Naive thymus-derived CD4-positive, alpha-beta T cell (primary cell): ENCODE measurements at regions not wholly inside any gene's neighbourhood (a gene's known extent, or its start where the extent isn't known, plus 50 kb on each side); places are given as distances from the start of the nearest gene placed in this dataset.

Experiments used
- ATAC-seq: fragments of 150-1000 bp; cut with Tn5 transposase; 2 replicates; pipeline ENCODE4 v1.10.0; 2021; ENCODE audit warnings: mild to moderate bottlenecking, moderate library complexity
- CTCF ChIA-PET: fragments of 350-600 bp; sonication (Branson Sonifier 250); formaldehyde crosslinking; loops from one replicate; lab custom pipeline; 2021; ENCODE audit warnings: antibody characterized with exemption; lab: Charles Lee
- POLR2A ChIA-PET: fragments of 350-600 bp; sonication (Branson Sonifier 250); formaldehyde crosslinking; loops from one replicate; lab custom pipeline; 2021; ENCODE audit warnings: antibody characterized with exemption, inconsistent platforms; lab: Charles Lee
- DNase-seq, 9 donors: peaks; one replicate each; pipeline versions ENCODE4 v3.0.0 to v3.0.0-alpha.2; 2020 to 2022; ENCODE audit warnings: mixed read lengths in 1 of 9
- H3K27ac ChIP-seq: one replicate; pipeline ENCODE4 v1.7.0; 2013; ENCODE audit warnings: mild to moderate bottlenecking, low read depth, low read length, moderate library complexity
- H3K27me3 ChIP-seq, 2 donors: one replicate each; pipeline ENCODE4 v1.7.0; 2013; ENCODE audit warnings: low read length in 2 of 2, mild to moderate bottlenecking in 2 of 2, moderate library complexity in 2 of 2; ENCODE audit not compliant: control insufficient read depth in 2 of 2, insufficient read depth in 2 of 2
- H3K36me3 ChIP-seq, 3 experiments: 1 replicate in 2 of 3; 2 replicates in 1 of 3; pipeline ENCODE4 v1.7.0; 2013; ENCODE audit warnings: low read length in 3 of 3, mild to moderate bottlenecking in 3 of 3, moderate library complexity in 1 of 3; ENCODE audit not compliant: insufficient read depth in 3 of 3, control insufficient read depth in 2 of 3
- H3K4me1 ChIP-seq, 2 donors: one replicate each; pipeline ENCODE4 v1.7.0; 2013; ENCODE audit warnings: low read length in 2 of 2, mild to moderate bottlenecking in 2 of 2, moderate library complexity in 1 of 2; ENCODE audit not compliant: control insufficient read depth in 2 of 2, insufficient read depth in 2 of 2
- H3K4me3 ChIP-seq: 2 replicates; pipeline ENCODE4 v1.7.0; 2013; ENCODE audit warnings: mild to moderate bottlenecking, low read length
- H3K9me3 ChIP-seq, 3 experiments: 1 replicate in 2 of 3; 2 replicates in 1 of 3; pipeline ENCODE4 v1.7.0; 2013; ENCODE audit warnings: low read length in 3 of 3; ENCODE audit not compliant: control insufficient read depth in 2 of 3
- H3K27ac Mint-ChIP-seq, 9 donors: one replicate each; pipeline ENCODE4 v1.8.0; 2020 to 2022; ENCODE audit warnings: mixed read lengths in 9 of 9, mild to moderate bottlenecking in 8 of 9, moderate library complexity in 5 of 9, inconsistent platforms in 2 of 9
- H3K27me3 Mint-ChIP-seq, 5 donors: one replicate each; pipeline ENCODE4 v1.8.0; 2021 to 2022; ENCODE audit warnings: mixed read lengths in 5 of 5, mild to moderate bottlenecking in 1 of 5
- H3K36me3 Mint-ChIP-seq, 5 donors: one replicate each; pipeline ENCODE4 v1.8.0; 2020 to 2022; ENCODE audit warnings: mixed read lengths in 5 of 5, mild to moderate bottlenecking in 3 of 5, inconsistent platforms in 1 of 5
- H3K4me1 Mint-ChIP-seq, 7 donors: one replicate each; pipeline ENCODE4 v1.8.0; 2020 to 2022; ENCODE audit warnings: mixed read lengths in 7 of 7, mild to moderate bottlenecking in 3 of 7, inconsistent platforms in 1 of 7
- H3K4me3 Mint-ChIP-seq, 10 donors: one replicate each; pipeline ENCODE4 v1.8.0; 2020 to 2022; ENCODE audit warnings: mild to moderate bottlenecking in 10 of 10, mixed read lengths in 10 of 10, moderate library complexity in 6 of 10, inconsistent platforms in 2 of 10
- H3K9me3 Mint-ChIP-seq, 11 donors: one replicate each; pipeline ENCODE4 v1.8.0; 2020 to 2022; ENCODE audit warnings: mixed read lengths in 11 of 11, mild to moderate bottlenecking in 4 of 11, inconsistent platforms in 1 of 11, moderate library complexity in 1 of 11
- intact Hi-C, 2 donors: fragments of 100-400 bp; cut with micrococcal nuclease; formaldehyde crosslinking; loops; one replicate each; pipeline ENCODE4 v1.15.1; 2023

DNA sequence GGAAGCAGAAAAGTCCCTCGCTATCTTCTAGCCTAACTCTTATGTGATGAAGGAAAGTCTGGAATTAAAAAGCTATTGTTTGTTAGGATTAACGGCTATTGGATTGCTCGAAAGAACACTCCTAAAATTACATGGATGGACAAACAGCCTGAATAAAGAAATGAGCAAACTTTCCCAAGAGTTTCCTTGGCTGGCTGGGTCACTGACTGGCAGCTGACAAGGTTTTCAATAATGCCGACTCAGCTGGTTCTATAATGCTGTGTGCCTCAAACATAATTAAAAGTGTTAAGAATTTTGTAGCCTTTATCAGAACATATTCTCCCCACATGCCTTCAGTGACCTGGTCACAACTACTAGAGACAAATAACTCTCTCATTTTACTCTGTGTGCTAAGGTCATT is 142.9 kb upstream of the ADAMTS9 start:
- no peaks in the 10 kb centered on the region for H3K4me1 ChIP-seq
- no peaks in the 10 kb centered on the region for H3K9me3 ChIP-seq
- no peak overlapping the region for H3K4me3 Mint-ChIP-seq
- DNase-seq (no peak), ATAC-seq (no peak)
- no peaks in the 10 kb centered on the region for H3K27me3 Mint-ChIP-seq
- H3K4me3 ChIP-seq, result no peak overlapping the region
- H3K27ac ChIP-seq, result no peak overlapping the region
- no peaks in the 10 kb centered on the region for H3K27me3 ChIP-seq
- peaks cover 0 to 8% (median 0%) of the 10 kb centered on the region in 11 donors for H3K9me3 Mint-ChIP-seq
- H3K36me3 ChIP-seq, result no peaks in the 10 kb centered on the region
- H3K36me3 Mint-ChIP-seq, result no peaks in the 10 kb centered on the region
- POLR2A ChIA-PET, result no interaction called here
- intact Hi-C loops, result no loop called here
- H3K27ac Mint-ChIP-seq, result no peak overlapping the region
- CTCF ChIA-PET, result no interaction called here
- no peaks in the 10 kb centered on the region for H3K4me1 Mint-ChIP-seq

DNA sequence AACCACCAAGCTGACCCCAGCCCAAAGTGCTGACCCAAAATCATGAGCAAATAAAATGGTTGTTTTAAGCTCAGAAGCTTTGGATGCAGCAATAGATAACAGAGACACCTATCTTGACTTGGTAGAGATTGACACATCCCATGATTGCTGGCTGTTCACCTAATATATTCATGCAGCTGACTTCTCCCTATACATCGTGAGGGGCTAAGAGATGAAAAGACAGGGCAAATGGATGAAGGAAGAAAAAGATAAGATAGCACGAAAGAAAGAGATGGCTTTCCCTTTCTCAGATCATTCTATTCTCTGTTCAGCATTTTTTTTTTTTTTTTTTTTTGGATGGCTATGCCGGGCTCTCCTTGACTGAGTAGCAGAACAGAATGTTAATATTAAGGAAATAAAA is 141.5 kb upstream of the ADAMTS9 start:
- no peaks in the 10 kb centered on the region for H3K9me3 ChIP-seq
- no peak overlapping the region for H3K27ac Mint-ChIP-seq
- no peaks in the 10 kb centered on the region for H3K4me1 Mint-ChIP-seq
- ChIA-PET POLR2A (no interaction called here), CTCF (no interaction called here)
- no peaks in the 10 kb centered on the region for H3K27me3 ChIP-seq
- DNase-seq, result no peak
- H3K27ac ChIP-seq, result no peak overlapping the region
- H3K4me3 ChIP-seq, result no peak overlapping the region
- no peak for ATAC-seq
- no peaks in the 10 kb centered on the region for H3K36me3 Mint-ChIP-seq
- no peaks in the 10 kb centered on the region for H3K4me1 ChIP-seq
- intact Hi-C loops, result no loop called here
- no peaks in the 10 kb centered on the region for H3K27me3 Mint-ChIP-seq
- H3K9me3 Mint-ChIP-seq, result peaks cover 0 to 12% (median 0%) of the 10 kb centered on the region in 11 donors
- H3K4me3 Mint-ChIP-seq, result no peak overlapping the region
- H3K36me3 ChIP-seq, result no peaks in the 10 kb centered on the region

DNA sequence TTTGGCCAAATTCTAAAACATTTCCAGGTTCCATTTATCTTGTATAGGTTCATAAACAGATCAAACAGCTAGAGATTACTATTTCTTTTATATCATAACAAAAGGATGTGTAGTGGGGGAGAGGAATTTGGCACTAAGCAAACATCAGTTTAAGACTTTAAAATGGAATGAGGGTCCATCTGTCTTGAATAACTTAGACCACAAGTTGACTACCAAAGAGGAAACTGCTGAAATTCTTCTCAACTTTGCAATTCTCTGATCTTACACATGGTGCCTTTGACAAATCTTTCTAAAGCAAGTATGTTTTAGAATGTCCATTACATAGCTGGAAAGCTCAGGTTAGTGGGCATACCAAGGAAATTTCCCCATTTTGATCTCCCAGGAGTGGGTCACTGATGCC is 140.5 kb upstream of the ADAMTS9 start:
- no peaks in the 10 kb centered on the region for H3K4me1 ChIP-seq
- no peak overlapping the region for H3K27ac ChIP-seq
- no peaks in the 10 kb centered on the region for H3K27me3 ChIP-seq
- peaks cover 0 to 12% (median 0%) of the 10 kb centered on the region in 11 donors for H3K9me3 Mint-ChIP-seq
- H3K27me3 Mint-ChIP-seq, result no peaks in the 10 kb centered on the region
- H3K36me3 Mint-ChIP-seq, result no peaks in the 10 kb centered on the region
- H3K36me3 ChIP-seq, result no peaks in the 10 kb centered on the region
- no peaks in the 10 kb centered on the region for H3K9me3 ChIP-seq
- ChIA-PET POLR2A (no interaction called here), CTCF (no interaction called here)
- no peaks in the 10 kb centered on the region for H3K4me1 Mint-ChIP-seq
- no peak overlapping the region for H3K27ac Mint-ChIP-seq
- ATAC-seq, result no peak
- no peak overlapping the region for H3K4me3 ChIP-seq
- intact Hi-C loops, result no loop called here
- no peak overlapping the region for H3K4me3 Mint-ChIP-seq
- no peak for DNase-seq

DNA sequence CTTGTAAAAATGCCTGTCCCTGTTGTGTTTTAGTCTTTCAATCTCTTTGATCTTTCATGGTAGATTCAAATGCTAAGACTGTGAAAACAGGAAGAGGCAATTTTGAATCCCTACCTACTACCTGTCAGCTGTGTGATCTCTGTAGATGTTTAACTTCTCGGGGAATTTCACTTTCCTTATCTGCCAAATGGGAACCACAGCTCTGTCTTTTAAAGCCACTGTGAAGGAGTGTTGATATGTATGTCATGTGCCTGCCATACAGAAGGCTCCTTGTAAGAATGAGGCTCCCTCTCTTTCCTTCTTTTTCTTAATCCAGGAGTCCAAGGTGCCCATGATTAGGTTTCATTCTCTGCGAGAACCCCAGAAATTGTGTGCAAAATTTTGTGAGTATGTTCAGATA is 139.6 kb upstream of the ADAMTS9 start:
- peaks cover 0 to 16% (median 0%) of the 10 kb centered on the region in 11 donors for H3K9me3 Mint-ChIP-seq
- ChIA-PET POLR2A (no interaction called here), CTCF (no interaction called here)
- no peaks in the 10 kb centered on the region for H3K36me3 ChIP-seq
- H3K27ac ChIP-seq, result no peak overlapping the region
- no peaks in the 10 kb centered on the region for H3K27me3 Mint-ChIP-seq
- no peaks in the 10 kb centered on the region for H3K9me3 ChIP-seq
- H3K4me1 ChIP-seq, result no peaks in the 10 kb centered on the region
- no peaks in the 10 kb centered on the region for H3K4me1 Mint-ChIP-seq
- intact Hi-C loops, result no loop called here
- no peak overlapping the region for H3K4me3 Mint-ChIP-seq
- H3K27me3 ChIP-seq, result no peaks in the 10 kb centered on the region
- no peak overlapping the region for H3K27ac Mint-ChIP-seq
- ATAC-seq (no peak), DNase-seq (no peak)
- no peak overlapping the region for H3K4me3 ChIP-seq
- no peaks in the 10 kb centered on the region for H3K36me3 Mint-ChIP-seq

DNA sequence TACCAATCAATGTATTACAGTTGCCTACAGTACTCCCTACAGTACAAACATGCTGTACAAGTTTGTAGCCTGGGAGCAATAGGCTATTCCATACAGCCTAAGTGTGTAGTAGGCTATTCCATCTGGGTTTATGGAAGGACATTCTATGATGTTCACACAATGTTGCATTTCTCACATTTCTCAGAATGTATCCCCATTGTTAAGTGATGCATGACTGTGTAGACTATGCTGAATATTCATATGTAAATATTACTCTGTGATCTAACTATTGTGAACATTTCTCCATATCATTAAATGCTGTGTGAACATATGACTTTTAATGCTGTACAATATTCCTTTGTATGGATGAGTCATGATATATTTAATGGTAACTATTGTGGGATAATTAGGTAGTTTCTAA is 139.2 kb upstream of the ADAMTS9 start:
- CTCF ChIA-PET, result no interaction called here
- H3K36me3 Mint-ChIP-seq, result no peaks in the 10 kb centered on the region
- Histone ChIP-seq H3K27ac (no peak overlapping the region), H3K27me3 (no peaks in the 10 kb centered on the region), H3K4me3 (no peak overlapping the region), H3K4me1 (no peaks in the 10 kb centered on the region), H3K36me3 (no peaks in the 10 kb centered on the region), H3K9me3 (no peaks in the 10 kb centered on the region)
- no peak overlapping the region for H3K4me3 Mint-ChIP-seq
- no peak for DNase-seq
- H3K27me3 Mint-ChIP-seq, result no peaks in the 10 kb centered on the region
- no peak for ATAC-seq
- POLR2A ChIA-PET, result no interaction called here
- intact Hi-C loops, result no loop called here
- H3K4me1 Mint-ChIP-seq, result no peaks in the 10 kb centered on the region
- H3K9me3 Mint-ChIP-seq, result peaks cover 0 to 16% (median 0%) of the 10 kb centered on the region in 11 donors
- H3K27ac Mint-ChIP-seq, result no peak overlapping the region

DNA sequence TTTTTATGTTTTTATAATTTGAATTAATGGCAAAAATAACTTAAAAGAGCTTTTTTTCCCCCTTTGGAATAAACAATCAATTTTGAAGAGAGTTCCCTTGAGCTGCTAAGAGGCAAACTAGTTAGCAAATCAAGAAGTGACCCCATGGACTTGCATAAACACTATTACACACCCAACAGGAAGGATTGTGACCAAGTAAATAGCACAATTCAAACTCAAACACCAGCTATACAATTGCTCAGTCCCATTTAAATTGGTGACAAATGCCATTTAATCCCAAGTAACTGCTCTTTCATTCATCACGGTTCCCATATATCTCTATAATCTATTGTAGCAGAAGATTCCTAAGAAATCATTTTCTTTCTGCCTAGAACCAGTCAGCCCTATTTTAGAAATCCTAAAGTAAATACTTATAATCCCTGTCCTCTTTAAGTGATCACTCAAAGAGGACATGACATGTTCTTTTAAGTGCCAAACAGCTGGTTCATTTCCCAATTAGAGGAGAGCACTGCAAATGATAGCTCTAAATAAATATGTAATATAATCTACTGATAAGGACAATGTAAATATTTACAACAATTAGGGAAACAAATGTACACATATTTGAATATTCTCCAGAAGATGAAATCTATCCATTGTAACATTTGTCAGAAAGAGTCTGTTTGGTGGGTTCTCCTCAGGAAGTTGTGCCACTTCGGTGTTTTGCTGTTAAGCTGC is 137.8 kb upstream of the ADAMTS9 start:
- H3K27me3 ChIP-seq, result no peaks in the 10 kb centered on the region
- no peaks in the 10 kb centered on the region for H3K9me3 ChIP-seq
- H3K27ac ChIP-seq, result no peak overlapping the region
- Mint-ChIP-seq H3K9me3 (peaks cover 0 to 16% (median 0%) of the 10 kb centered on the region in 11 donors), H3K27ac (no peak overlapping the region), H3K27me3 (no peaks in the 10 kb centered on the region), H3K4me1 (no peaks in the 10 kb centered on the region), H3K36me3 (no peaks in the 10 kb centered on the region), H3K4me3 (no peak overlapping the region)
- no peaks in the 10 kb centered on the region for H3K36me3 ChIP-seq
- POLR2A ChIA-PET, result no interaction called here
- intact Hi-C loops, result no loop called here
- H3K4me3 ChIP-seq, result no peak overlapping the region
- ATAC-seq, result no peak
- no peaks in the 10 kb centered on the region for H3K4me1 ChIP-seq
- no peak for DNase-seq
- CTCF ChIA-PET, result no interaction called here

DNA sequence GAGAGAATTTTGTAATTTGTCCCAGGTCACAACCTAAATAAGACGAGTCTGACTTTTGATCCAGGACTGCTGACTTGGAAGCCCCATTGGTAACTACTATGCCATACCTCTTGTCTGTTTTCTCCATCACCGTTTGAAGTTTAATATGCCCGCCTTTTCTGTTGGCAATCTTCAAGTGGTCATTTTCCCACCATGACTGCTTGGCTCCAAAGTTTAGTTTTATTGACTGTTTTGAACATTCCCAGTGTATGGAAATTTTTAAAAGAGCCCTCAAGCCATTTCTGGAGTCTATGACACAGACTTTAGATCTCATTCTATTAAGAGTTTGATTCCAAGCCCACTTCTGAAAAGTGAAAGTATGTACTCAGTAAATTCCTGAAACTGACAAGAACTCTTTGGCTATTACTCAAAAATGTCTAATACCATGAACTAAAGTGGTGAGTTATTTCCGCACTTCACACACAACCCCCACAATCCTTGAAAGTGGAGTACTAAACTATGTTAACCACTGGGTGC is 136.7 kb upstream of the ADAMTS9 start:
- Mint-ChIP-seq H3K9me3 (peaks cover 0 to 16% (median 0%) of the 10 kb centered on the region in 11 donors), H3K4me1 (no peaks in the 10 kb centered on the region), H3K27me3 (no peaks in the 10 kb centered on the region), H3K4me3 (no peak overlapping the region), H3K27ac (no peak overlapping the region), H3K36me3 (no peaks in the 10 kb centered on the region)
- POLR2A ChIA-PET, result no interaction called here
- intact Hi-C loops, result no loop called here
- Histone ChIP-seq H3K27me3 (no peaks in the 10 kb centered on the region), H3K27ac (no peak overlapping the region), H3K9me3 (no peaks in the 10 kb centered on the region), H3K4me3 (no peak overlapping the region), H3K36me3 (no peaks in the 10 kb centered on the region), H3K4me1 (no peaks in the 10 kb centered on the region)
- no peak for DNase-seq
- no peak for ATAC-seq
- CTCF ChIA-PET, result no interaction called here
